ENCODE measurements at regions not wholly inside any gene's neighbourhood (a gene's known extent, or its start where the extent isn't known, plus 50 kb on each side); places are given as distances from the start of the nearest gene placed in this dataset.

- TF ChIP-seq POLR2A (IDR thresholded peaks at IDR 0.05) (no peak), EP300 (IDR thresholded peaks at IDR 0.05) (no peak)
- TF ChIP-seq, protein P1, sequence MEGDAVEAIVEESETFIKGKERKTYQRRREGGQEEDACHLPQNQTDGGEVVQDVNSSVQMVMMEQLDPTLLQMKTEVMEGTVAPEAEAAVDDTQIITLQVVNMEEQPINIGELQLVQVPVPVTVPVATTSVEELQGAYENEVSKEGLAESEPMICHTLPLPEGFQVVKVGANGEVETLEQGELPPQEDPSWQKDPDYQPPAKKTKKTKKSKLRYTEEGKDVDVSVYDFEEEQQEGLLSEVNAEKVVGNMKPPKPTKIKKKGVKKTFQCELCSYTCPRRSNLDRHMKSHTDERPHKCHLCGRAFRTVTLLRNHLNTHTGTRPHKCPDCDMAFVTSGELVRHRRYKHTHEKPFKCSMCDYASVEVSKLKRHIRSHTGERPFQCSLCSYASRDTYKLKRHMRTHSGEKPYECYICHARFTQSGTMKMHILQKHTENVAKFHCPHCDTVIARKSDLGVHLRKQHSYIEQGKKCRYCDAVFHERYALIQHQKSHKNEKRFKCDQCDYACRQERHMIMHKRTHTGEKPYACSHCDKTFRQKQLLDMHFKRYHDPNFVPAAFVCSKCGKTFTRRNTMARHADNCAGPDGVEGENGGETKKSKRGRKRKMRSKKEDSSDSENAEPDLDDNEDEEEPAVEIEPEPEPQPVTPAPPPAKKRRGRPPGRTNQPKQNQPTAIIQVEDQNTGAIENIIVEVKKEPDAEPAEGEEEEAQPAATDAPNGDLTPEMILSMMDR (IDR thresholded peaks at IDR 0.05) = no peak
These were observed 126.3 kb upstream of the ELL2 start for GRCh38 chr5:96087939-96088338.

Data from gastroesophageal sphincter (tissue), 3 donors.